ENCODE measurements at regions not wholly inside any gene's neighbourhood (a gene's known extent, or its start where the extent isn't known, plus 50 kb on each side); places are given as distances from the start of the nearest gene placed in this dataset.
"Not testable (repeated sequence)": the region's sequence is repeated elsewhere in the genome, so short reads cannot be mapped to it uniquely, and the experiment has no call there.

- no peak for DNase-seq (ENCODE audit: low spot score)
These were observed 88.4 kb upstream of the ZNF492 start for GRCh38 chr19:22545751-22546150.

- no peak for DNase-seq (ENCODE audit: low spot score)
These were observed 100.4 kb upstream of the ZNF492 start for GRCh38 chr19:22533761-22534160.

DNA sequence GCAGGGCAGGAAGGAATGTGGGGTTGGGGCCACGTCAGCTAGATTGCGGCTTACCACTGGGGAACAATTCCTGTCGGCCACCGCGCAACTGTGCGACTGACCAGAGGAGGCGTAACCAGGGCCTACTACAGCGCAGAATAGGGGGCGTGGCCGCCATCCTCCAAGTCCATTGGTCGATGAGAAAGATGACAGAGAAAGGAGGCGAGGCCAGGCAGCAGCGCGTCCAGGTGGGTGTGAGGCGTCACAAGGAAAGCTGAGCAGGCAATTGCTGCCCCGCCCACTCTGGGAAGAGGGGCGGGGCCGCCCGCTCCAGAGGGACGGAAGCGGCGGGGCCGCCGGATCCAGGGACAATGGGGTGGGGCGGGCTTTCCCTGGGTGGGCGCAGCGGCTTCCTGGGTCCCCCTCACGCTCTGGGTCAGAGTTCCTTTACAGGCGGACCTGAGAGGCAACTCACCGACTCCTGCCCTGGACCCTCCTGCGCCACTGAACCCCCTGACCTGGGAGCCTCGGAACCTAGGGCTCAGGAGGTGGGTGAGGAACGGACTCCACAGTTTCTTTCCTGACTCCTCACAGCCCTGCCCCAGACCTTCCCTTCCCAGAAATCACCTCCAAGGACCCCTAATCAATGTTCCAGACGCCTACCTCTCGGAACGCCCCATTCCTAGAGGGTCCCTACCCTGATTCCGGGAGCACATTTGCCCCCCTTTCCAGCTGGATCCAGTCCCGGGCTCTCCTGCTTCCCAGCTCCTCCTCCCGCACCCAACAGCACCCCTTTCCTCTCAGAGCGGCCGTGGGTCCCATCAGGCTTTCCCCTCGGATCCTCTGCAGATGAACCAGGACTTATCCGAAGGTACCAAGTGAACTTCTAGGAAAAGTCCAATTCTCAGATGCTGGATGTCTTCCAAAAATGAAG lies 101.5 kb upstream of the ZNF492 start:
- peak; percentile 86 for DNase-seq (ENCODE audit: low spot score)

- DNase-seq (ENCODE audit: low spot score), result peak; percentile 8
These were observed 104.1 kb upstream of the ZNF492 start for GRCh38 chr19:22530042-22530441.

DNA sequence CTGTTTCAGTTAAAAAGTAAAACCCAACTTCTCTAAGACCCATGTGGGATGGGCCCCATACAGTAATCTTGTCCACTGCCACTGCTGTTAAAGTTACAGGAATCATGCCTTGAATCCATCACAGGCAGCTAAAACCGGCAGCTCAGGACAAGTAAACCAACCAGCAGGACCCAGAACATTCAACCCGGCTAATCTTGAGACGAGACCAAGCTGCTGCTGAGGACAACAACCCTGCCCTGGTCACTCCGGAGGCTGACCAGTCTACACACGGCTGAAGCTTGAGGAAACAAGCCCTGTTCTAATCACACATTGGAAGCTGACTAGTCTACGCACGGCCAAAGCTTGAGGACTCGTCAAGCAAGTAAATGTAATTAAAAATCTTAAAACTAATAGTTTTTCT lies 105.2 kb upstream of the ZNF492 start:
- DNase-seq (ENCODE audit: low spot score), result peak; percentile 13

DNA sequence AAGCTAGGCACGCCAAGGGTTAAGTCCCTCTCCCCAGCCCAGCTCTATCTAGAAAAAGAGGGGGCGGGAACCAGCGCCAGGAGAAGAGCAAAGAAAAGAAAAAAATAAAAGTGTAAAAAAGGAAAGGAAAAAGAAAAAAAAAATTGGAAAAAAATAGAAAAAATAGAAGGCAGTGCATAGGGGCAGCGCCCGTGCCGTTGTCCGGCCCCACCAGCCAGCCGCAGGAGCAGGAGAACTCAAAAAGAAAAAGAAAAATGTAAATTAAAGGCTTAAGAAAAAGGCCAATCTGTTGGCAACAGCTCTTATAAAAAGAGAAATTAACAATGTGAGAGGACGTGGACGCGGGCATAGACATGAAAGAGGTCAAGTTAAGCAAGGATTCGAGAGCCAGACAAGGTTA lies 105.4 kb upstream of the ZNF98 start:
- DNase-seq (ENCODE audit: low spot score), result peak; percentile 13

DNA sequence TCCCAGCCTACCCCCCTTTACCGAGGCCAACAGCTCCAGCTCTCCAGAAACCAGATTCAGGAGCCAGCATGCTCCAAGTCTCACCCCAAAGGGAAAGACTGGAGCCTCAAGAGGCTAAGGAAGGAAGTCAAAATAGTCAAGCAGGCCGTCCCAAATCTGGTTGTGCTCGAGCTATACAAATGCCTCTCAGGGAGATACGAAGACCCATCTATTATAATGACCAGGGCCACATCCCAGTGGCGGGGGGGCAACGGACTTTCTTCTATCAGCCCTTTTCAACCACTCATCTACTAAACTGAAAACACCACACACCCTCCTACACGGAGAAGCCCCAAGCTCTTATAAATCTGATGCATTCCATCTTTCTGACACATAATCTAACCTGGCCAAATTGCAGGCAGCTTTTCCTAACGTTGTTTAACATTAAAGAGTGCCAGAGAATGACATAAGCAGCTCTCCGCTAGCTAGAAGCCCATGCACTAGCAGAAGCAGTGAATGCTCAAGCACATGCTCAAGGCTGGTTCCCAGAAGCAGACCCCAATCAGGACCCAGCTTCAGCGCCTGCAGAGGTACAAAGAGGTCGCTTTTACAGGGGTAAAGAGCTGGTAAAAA lies 104.6 kb upstream of the ZNF98 start:
- DNase-seq (ENCODE audit: low spot score), result peak; percentile 72

- no peak for DNase-seq (ENCODE audit: low spot score)
These were observed 101.8 kb upstream of the ZNF98 start for GRCh38 chr19:22523940-22524339.

DNA sequence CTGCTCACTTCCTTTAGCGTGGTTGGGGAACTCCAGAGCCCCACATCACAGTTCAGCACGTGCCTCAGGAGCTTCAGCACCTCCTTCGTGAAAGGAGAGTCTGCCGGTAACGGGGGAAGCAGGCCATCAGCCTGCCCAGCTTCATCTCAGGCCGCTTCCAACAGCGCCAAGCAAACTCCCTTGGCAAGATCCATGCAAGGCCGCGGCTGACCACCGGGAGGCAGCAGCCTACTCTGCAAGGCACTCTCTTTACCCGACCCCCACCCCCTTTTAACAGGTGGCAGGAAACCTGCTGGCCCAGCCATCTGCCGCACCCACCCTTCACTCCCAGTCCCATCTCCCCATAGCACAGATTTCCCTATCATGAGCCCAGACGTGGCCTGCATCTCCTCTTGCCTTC lies 97.4 kb upstream of the ZNF98 start:
- not testable (repeated sequence) for DNase-seq (ENCODE audit: low spot score)

GRCh38 chr19:22519152-22519551 lies 97.0 kb upstream of the ZNF98 start:
- DNase-seq (ENCODE audit: low spot score), result no peak

GRCh38 chr19:22517496-22518411 lies 95.6 kb upstream of the ZNF98 start:
- DNase-seq (ENCODE audit: low spot score), result no peak

GRCh38 chr19:22515435-22515834 lies 93.3 kb upstream of the ZNF98 start:
- DNase-seq (ENCODE audit: low spot score), result no peak

GRCh38 chr19:22503524-22503923 lies 81.4 kb upstream of the ZNF98 start:
- no peak for DNase-seq (ENCODE audit: low spot score)

DNA sequence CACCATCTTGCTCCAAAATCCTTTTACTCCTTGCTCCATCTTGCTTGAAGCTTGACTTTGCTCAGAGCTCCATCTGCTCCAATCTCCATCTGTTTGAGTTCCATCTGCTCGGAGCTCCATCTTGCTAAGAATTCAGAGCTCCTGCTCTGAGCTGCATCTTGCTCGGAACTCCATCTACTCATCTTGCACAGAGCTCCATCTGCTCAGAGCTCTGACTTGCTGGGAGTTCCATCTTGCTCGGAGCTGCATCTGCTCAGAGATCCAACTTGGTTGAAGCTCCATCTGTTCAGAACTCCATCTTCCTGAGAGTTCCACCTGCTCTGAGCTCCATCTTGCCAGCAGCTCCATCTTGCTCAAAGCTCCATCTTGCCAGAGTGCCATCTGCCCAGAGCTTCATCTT lies 80.6 kb upstream of the ZNF98 start:
- no peak for DNase-seq (ENCODE audit: low spot score)

GRCh38 chr19:22498831-22499430 lies 76.8 kb upstream of the ZNF98 start:
- not testable (repeated sequence) for DNase-seq (ENCODE audit: low spot score)

- no peak for DNase-seq (ENCODE audit: low spot score)
These were observed 69.6 kb upstream of the ZNF98 start for GRCh38 chr19:22491746-22492145.

DNA sequence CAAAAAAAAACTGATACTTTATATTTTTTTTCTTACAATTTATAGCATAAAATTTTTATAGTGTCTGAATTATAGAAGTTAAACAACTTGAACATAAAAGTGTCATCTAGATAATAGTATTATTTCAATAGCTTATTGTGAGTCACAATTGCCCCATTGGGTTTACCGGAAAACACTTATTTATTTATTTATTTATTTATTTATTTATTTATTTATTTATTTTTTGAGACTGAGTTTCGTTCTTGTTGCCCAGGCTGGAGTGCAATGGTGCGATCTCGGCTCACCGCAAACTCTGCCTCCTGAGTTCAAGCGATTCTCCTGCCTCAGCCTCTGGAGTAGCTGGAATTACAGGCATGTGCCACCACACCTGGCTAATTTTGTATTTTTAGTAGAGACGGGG lies 61.4 kb upstream of the ZNF98 start:
- DNase-seq (ENCODE audit: low spot score), result not testable (repeated sequence)

DNA sequence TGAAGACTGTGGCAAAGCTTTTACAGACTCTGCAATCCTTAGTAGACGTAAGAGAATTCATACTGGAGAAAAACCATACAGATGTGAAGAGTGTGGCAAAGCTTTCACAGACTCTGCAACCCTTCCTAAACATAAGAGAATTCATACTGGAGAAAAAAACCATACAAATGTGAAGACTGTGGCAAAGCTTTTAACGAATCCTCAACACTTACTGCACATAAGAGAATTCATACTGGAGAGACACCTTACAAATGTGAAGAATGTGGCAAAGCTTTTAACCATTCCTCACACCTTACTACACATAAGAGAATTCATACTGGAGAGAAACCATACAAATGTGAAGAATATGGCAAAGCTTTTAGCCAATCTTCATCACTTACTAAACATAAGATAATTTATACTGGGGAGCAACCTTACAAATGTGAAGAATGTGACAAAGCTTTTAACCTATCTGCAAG lies 50.1 kb upstream of the ZNF98 start:
- no peak for DNase-seq (ENCODE audit: low spot score)
